ENCODE measurements at regions not wholly inside any gene's neighbourhood (a gene's known extent, or its start where the extent isn't known, plus 50 kb on each side); places are given as distances from the start of the nearest gene placed in this dataset.

- H3K4me3 ChIP-seq (ENCODE audit: low read depth, low read length), result no peak overlapping the region
- TF ChIP-seq CTCF (IDR thresholded peaks at IDR 0.05; ENCODE audit: borderline replicate concordance, insufficient read depth, low read depth, low read length), result no peak
Measured at GRCh38 chr10:121288864-121289661, 309.2 kb downstream of the FGFR2 start.

- TF ChIP-seq CTCF (IDR thresholded peaks at IDR 0.05; ENCODE audit: borderline replicate concordance, insufficient read depth, low read depth, low read length), result no peak
- no peak overlapping the region for H3K4me3 ChIP-seq (ENCODE audit: low read depth, low read length)
Measured at GRCh38 chr10:121289800-121290199, 308.4 kb downstream of the FGFR2 start.

- TF ChIP-seq CTCF (IDR thresholded peaks at IDR 0.05; ENCODE audit: borderline replicate concordance, insufficient read depth, low read depth, low read length), result no peak
- no peak overlapping the region for H3K4me3 ChIP-seq (ENCODE audit: low read depth, low read length)
Measured at GRCh38 chr10:121290674-121291073, 307.6 kb downstream of the FGFR2 start.

GRCh38 chr10:121291376-121291775, 306.9 kb downstream of the FGFR2 start:
- no peak overlapping the region for H3K4me3 ChIP-seq (ENCODE audit: low read depth, low read length)
- TF ChIP-seq CTCF (IDR thresholded peaks at IDR 0.05; ENCODE audit: borderline replicate concordance, insufficient read depth, low read depth, low read length), result no peak

GRCh38 chr10:121291823-121292222, 306.4 kb downstream of the FGFR2 start:
- H3K4me3 ChIP-seq (ENCODE audit: low read depth, low read length), result no peak overlapping the region
- TF ChIP-seq CTCF (IDR thresholded peaks at IDR 0.05; ENCODE audit: borderline replicate concordance, insufficient read depth, low read depth, low read length), result no peak

GRCh38 chr10:121292321-121292720, 305.9 kb downstream of the FGFR2 start:
- no peak for TF ChIP-seq CTCF (IDR thresholded peaks at IDR 0.05; ENCODE audit: borderline replicate concordance, insufficient read depth, low read depth, low read length)
- H3K4me3 ChIP-seq (ENCODE audit: low read depth, low read length), result no peak overlapping the region

GRCh38 chr10:121293110-121293509, 305.1 kb downstream of the FGFR2 start:
- no peak overlapping the region for H3K4me3 ChIP-seq (ENCODE audit: low read depth, low read length)
- no peak for TF ChIP-seq CTCF (IDR thresholded peaks at IDR 0.05; ENCODE audit: borderline replicate concordance, insufficient read depth, low read depth, low read length)
